CMK (cell line): ENCODE measurements at regions not wholly inside any gene's neighbourhood (a gene's known extent, or its start where the extent isn't known, plus 50 kb on each side); places are given as distances from the start of the nearest gene placed in this dataset.

Source experiments
- DNase-seq: peaks from one replicate; pipeline ENCODE4 v3.0.0-alpha.2; 2010; ENCODE audit warnings: low read depth

- DNase-seq: no peak
Measured at GRCh38 chr12:25714198-25714984, 161.3 kb upstream of the LMNTD1 start.

GRCh38 chr12:25715102-25715501 is 162.0 kb upstream of the LMNTD1 start:
- no peak for DNase-seq

- no peak for DNase-seq
Measured at GRCh38 chr12:25716842-25717241, 163.8 kb upstream of the LMNTD1 start.

- no peak for DNase-seq
Measured at GRCh38 chr12:25717552-25717951, 164.5 kb upstream of the LMNTD1 start.

- no peak for DNase-seq
Measured at GRCh38 chr12:25718081-25718731, 165.1 kb upstream of the LMNTD1 start.

- no peak for DNase-seq
Measured at GRCh38 chr12:25719505-25719904, 166.4 kb upstream of the LMNTD1 start.

GRCh38 chr12:25723336-25723735 is 170.3 kb upstream of the LMNTD1 start:
- DNase-seq: no peak

GRCh38 chr12:25723921-25724491 is 170.9 kb upstream of the LMNTD1 start:
- DNase-seq: no peak

- DNase-seq: no peak
Measured at GRCh38 chr12:25725470-25725869, 172.4 kb upstream of the LMNTD1 start.

- DNase-seq: no peak
Measured at GRCh38 chr12:25725931-25726330, 172.8 kb upstream of the LMNTD1 start.

- DNase-seq: no peak
Measured at GRCh38 chr12:25728056-25728595, 175.0 kb upstream of the LMNTD1 start.

- peak; percentile 36 for DNase-seq
Measured at GRCh38 chr12:25730489-25731349, 177.6 kb upstream of the LMNTD1 start.

- no peak for DNase-seq
Measured at GRCh38 chr12:25733541-25733940, 180.5 kb upstream of the LMNTD1 start.

GRCh38 chr12:25734529-25735180 is 181.6 kb upstream of the LMNTD1 start:
- no peak for DNase-seq

- DNase-seq: no peak
Measured at GRCh38 chr12:25740617-25741016, 187.5 kb upstream of the LMNTD1 start.

GRCh38 chr12:25741917-25742316 is 188.8 kb upstream of the LMNTD1 start:
- no peak for DNase-seq

GRCh38 chr12:25743679-25744215 is 190.7 kb upstream of the LMNTD1 start:
- DNase-seq: no peak

- DNase-seq: no peak
Measured at GRCh38 chr12:25744313-25744712, 191.2 kb upstream of the LMNTD1 start.

- DNase-seq: no peak
Measured at GRCh38 chr12:25745281-25745680, 192.2 kb upstream of the LMNTD1 start.

- DNase-seq: no peak
Measured at GRCh38 chr12:25746131-25746530, 193.0 kb upstream of the LMNTD1 start.

GRCh38 chr12:25752710-25753309 is 199.7 kb upstream of the LMNTD1 start:
- no peak for DNase-seq
